Parathyroid adenoma (tissue), 2 donors: ENCODE measurements at regions not wholly inside any gene's neighbourhood (a gene's known extent, or its start where the extent isn't known, plus 50 kb on each side); places are given as distances from the start of the nearest gene placed in this dataset.

ENCODE experiments used
- H2AFZ ChIP-seq: fragments of 300-600 bp; sonication (generic); one replicate; pipeline ENCODE4 v1.7.0; 2017; ENCODE audit warnings: antibody characterized with exemption, mild to moderate bottlenecking
- H3K27ac ChIP-seq: fragments of 300-600 bp; sonication (generic); one replicate; pipeline ENCODE4 v1.7.0; 2017
- H3K27me3 ChIP-seq: fragments of 300-600 bp; sonication (generic); one replicate; pipeline ENCODE4 v1.7.0; 2017; ENCODE audit warnings: low read length; ENCODE audit not compliant: control insufficient read depth, insufficient read depth
- H3K36me3 ChIP-seq: fragments of 300-600 bp; sonication (generic); one replicate; pipeline ENCODE4 v1.7.0; 2017; ENCODE audit warnings: low read length; ENCODE audit not compliant: control insufficient read depth, insufficient read depth
- H3K4me1 ChIP-seq: fragments of 300-600 bp; sonication (generic); one replicate; pipeline ENCODE4 v1.7.0; 2017; ENCODE audit warnings: control low read depth
- H3K4me2 ChIP-seq: fragments of 300-600 bp; sonication (generic); one replicate; pipeline ENCODE4 v1.7.0; 2017; ENCODE audit warnings: low read length
- H3K4me3 ChIP-seq: fragments of 300-600 bp; sonication (generic); one replicate; pipeline ENCODE4 v1.7.0; 2017; ENCODE audit warnings: low read depth, low read length
- H3K79me2 ChIP-seq: fragments of 300-600 bp; sonication (generic); one replicate; pipeline ENCODE4 v1.7.0; 2017; ENCODE audit warnings: control low read depth
- H3K9ac ChIP-seq: fragments of 300-600 bp; sonication (generic); one replicate; pipeline ENCODE4 v1.7.0; 2017; ENCODE audit warnings: mild to moderate bottlenecking
- H3K9me3 ChIP-seq: fragments of 300-600 bp; sonication (generic); one replicate; pipeline ENCODE4 v1.7.0; 2017; ENCODE audit warnings: low read length; ENCODE audit not compliant: control insufficient read depth
- CTCF ChIP-seq: fragments of 300-600 bp; sonication (generic); IDR thresholded peaks from one replicate; pipeline ENCODE4 v1.7.0; 2017; ENCODE audit warnings: antibody characterized with exemption, mild to moderate bottlenecking
- donor health status: primary hyperparathyroidism.

GRCh38 chr10:4329225-4329624 lies 496.8 kb upstream of the AKR1E2 start:
- TF ChIP-seq CTCF, result no peak
- H3K79me2 ChIP-seq, result no peaks in the 10 kb centered on the region
- no peak overlapping the region for H2AFZ ChIP-seq
- no peaks in the 10 kb centered on the region for H3K27me3 ChIP-seq
- no peak overlapping the region for H3K27ac ChIP-seq
- H3K4me3 ChIP-seq, result no peak overlapping the region
- no peaks in the 10 kb centered on the region for H3K4me1 ChIP-seq
- H3K4me2 ChIP-seq, result no peak overlapping the region
- H3K36me3 ChIP-seq, result no peaks in the 10 kb centered on the region
- H3K9me3 ChIP-seq, result no peaks in the 10 kb centered on the region
- no peak overlapping the region for H3K9ac ChIP-seq

- Histone ChIP-seq H2AFZ (no peak overlapping the region), H3K4me2 (no peak overlapping the region), H3K27ac (no peak overlapping the region), H3K27me3 (no peaks in the 10 kb centered on the region), H3K9ac (no peak overlapping the region), H3K79me2 (no peaks in the 10 kb centered on the region), H3K4me3 (no peak overlapping the region), H3K4me1 (no peaks in the 10 kb centered on the region), H3K36me3 (no peaks in the 10 kb centered on the region), H3K9me3 (no peaks in the 10 kb centered on the region)
- no peak for TF ChIP-seq CTCF
These were observed 499.4 kb upstream of the AKR1E2 start for GRCh38 chr10:4326647-4327046.

- H3K36me3 ChIP-seq, result no peaks in the 10 kb centered on the region
- H3K4me2 ChIP-seq, result no peak overlapping the region
- H3K27me3 ChIP-seq, result no peaks in the 10 kb centered on the region
- H3K79me2 ChIP-seq, result no peaks in the 10 kb centered on the region
- H3K27ac ChIP-seq, result no peak overlapping the region
- no peak overlapping the region for H2AFZ ChIP-seq
- no peak overlapping the region for H3K9ac ChIP-seq
- TF ChIP-seq CTCF, result no peak
- no peak overlapping the region for H3K4me3 ChIP-seq
- no peaks in the 10 kb centered on the region for H3K4me1 ChIP-seq
- H3K9me3 ChIP-seq, result no peaks in the 10 kb centered on the region
These were observed 506.1 kb upstream of the AKR1E2 start for GRCh38 chr10:4319870-4320367.

GRCh38 chr10:4316161-4316810 lies 509.7 kb upstream of the AKR1E2 start:
- no peak overlapping the region for H3K4me2 ChIP-seq
- no peaks in the 10 kb centered on the region for H3K4me1 ChIP-seq
- no peak overlapping the region for H3K9ac ChIP-seq
- H3K79me2 ChIP-seq, result no peaks in the 10 kb centered on the region
- H3K9me3 ChIP-seq, result no peaks in the 10 kb centered on the region
- no peaks in the 10 kb centered on the region for H3K36me3 ChIP-seq
- no peak overlapping the region for H2AFZ ChIP-seq
- no peak for TF ChIP-seq CTCF
- H3K27ac ChIP-seq, result no peak overlapping the region
- no peak overlapping the region for H3K4me3 ChIP-seq
- H3K27me3 ChIP-seq, result no peaks in the 10 kb centered on the region

- TF ChIP-seq CTCF, result no peak
- H3K79me2 ChIP-seq, result no peaks in the 10 kb centered on the region
- H3K27me3 ChIP-seq, result no peaks in the 10 kb centered on the region
- no peak overlapping the region for H3K9ac ChIP-seq
- H3K9me3 ChIP-seq, result no peaks in the 10 kb centered on the region
- no peak overlapping the region for H2AFZ ChIP-seq
- no peak overlapping the region for H3K27ac ChIP-seq
- H3K4me1 ChIP-seq, result no peaks in the 10 kb centered on the region
- no peak overlapping the region for H3K4me3 ChIP-seq
- H3K4me2 ChIP-seq, result no peak overlapping the region
- H3K36me3 ChIP-seq, result no peaks in the 10 kb centered on the region
These were observed 510.5 kb upstream of the AKR1E2 start for GRCh38 chr10:4315551-4315950.
